OCI-LY3 (cell line): ENCODE measurements at regions not wholly inside any gene's neighbourhood (a gene's known extent, or its start where the extent isn't known, plus 50 kb on each side); places are given as distances from the start of the nearest gene placed in this dataset.

Experiments
- EZH2phosphoT487 ChIP-seq: fragments of 200-600 bp; shearing (Covaris generic); IDR thresholded peaks from 2 replicates; pipeline ENCODE4 v1.6.1; 2018; ENCODE audit warnings: antibody characterized with exemption, mixed run types, low read depth
- TF ChIP-seq, protein P1 (sequence below): fragments of 200-600, 300-600 bp; sonication (generic); IDR thresholded peaks from 2 replicates; pipeline ENCODE4 v1.5.1; 2014; ENCODE audit warnings: antibody characterized with exemption, low read length, low read depth

DNA sequence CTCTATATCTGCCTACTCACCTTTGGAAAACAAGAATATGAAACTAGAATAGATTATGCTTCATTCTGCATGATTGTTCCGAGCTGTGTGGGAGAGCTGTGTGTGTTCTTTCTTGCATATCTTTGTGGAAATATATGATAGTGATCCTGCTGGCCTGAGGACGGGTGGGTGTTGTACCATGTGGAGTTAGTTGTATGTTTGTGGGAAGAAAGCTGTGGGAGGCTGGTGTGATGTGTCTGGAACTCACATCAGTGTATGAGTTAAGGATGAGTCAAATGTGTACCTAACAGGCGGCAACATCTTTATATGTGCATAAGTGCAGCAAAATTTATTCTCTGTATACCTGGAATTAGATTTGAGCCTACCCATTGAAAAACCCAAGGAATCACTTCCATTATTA is 208.1 kb upstream of the ADGRL3 start:
- TF ChIP-seq, protein P1, sequence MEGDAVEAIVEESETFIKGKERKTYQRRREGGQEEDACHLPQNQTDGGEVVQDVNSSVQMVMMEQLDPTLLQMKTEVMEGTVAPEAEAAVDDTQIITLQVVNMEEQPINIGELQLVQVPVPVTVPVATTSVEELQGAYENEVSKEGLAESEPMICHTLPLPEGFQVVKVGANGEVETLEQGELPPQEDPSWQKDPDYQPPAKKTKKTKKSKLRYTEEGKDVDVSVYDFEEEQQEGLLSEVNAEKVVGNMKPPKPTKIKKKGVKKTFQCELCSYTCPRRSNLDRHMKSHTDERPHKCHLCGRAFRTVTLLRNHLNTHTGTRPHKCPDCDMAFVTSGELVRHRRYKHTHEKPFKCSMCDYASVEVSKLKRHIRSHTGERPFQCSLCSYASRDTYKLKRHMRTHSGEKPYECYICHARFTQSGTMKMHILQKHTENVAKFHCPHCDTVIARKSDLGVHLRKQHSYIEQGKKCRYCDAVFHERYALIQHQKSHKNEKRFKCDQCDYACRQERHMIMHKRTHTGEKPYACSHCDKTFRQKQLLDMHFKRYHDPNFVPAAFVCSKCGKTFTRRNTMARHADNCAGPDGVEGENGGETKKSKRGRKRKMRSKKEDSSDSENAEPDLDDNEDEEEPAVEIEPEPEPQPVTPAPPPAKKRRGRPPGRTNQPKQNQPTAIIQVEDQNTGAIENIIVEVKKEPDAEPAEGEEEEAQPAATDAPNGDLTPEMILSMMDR: no peak
- TF ChIP-seq EZH2phosphoT487: no peak
